IMR-90 (cell line): ENCODE measurements at regions not wholly inside any gene's neighbourhood (a gene's known extent, or its start where the extent isn't known, plus 50 kb on each side); places are given as distances from the start of the nearest gene placed in this dataset.

Experiments used
- ATAC-seq: fragments of 200-7000 bp; cut with Tn5 transposase; 2 replicates; pipeline ENCODE4 v1.9.1; 2020; ENCODE audit warnings: low read depth, mild to moderate bottlenecking, moderate library complexity
- BruUV-seq: library from RNA; stranded (reverse); fragments of 400-500 nt; replicated peaks from 2 replicates; lab custom pipeline; 2021; lab: Mats Ljungman, UMichigan
- CTCF ChIA-PET: fragments of 300-600 bp; formaldehyde crosslinking; extraction: SDS; loops from one replicate; lab custom pipeline; 2021; ENCODE audit warnings: antibody characterized with exemption; lab: Yijun Ruan, JAX
- POLR2A ChIA-PET: fragments of 300-600 bp; sonication (Branson Sonifier 250); formaldehyde crosslinking; loops from one replicate; lab custom pipeline; 2022; ENCODE audit warnings: antibody characterized with exemption; ENCODE audit not compliant: unreplicated experiment; lab: Charles Lee
- DNase-seq: peaks from one replicate; pipeline ENCODE4 v3.0.0; 2013
- H2AFZ ChIP-seq: replicated peaks from 2 replicates; pipeline ENCODE3; 2013; ENCODE audit warnings: low read length, mild to moderate bottlenecking; ENCODE audit not compliant: poor library complexity
- H2AK5ac ChIP-seq: 2 replicates; pipeline ENCODE4 v1.6.1; 2013; ENCODE audit warnings: low read depth, low read length, inconsistent platforms
- H2AK9ac ChIP-seq: replicated peaks from 2 replicates; pipeline ENCODE3; 2013; ENCODE audit warnings: mild to moderate bottlenecking, low read depth, low read length, moderate library complexity; ENCODE audit not compliant: poor library complexity
- H2BK120ac ChIP-seq: 2 replicates; pipeline ENCODE4 v1.6.1; 2013; ENCODE audit warnings: low read depth, low read length, inconsistent platforms
- H2BK15ac ChIP-seq: 3 replicates; pipeline ENCODE4 v1.6.1; 2013; ENCODE audit warnings: low read depth, low read length, inconsistent platforms
- H2BK20ac ChIP-seq: 2 replicates; pipeline ENCODE4 v1.6.1; 2013; ENCODE audit warnings: low read depth, mild to moderate bottlenecking, inconsistent platforms, low read length, moderate library complexity
- H2BK5ac ChIP-seq: 2 replicates; pipeline ENCODE4 v1.6.1; 2013; ENCODE audit warnings: mild to moderate bottlenecking, low read depth, low read length, inconsistent platforms; ENCODE audit not compliant: poor library complexity, severe bottlenecking
- H3K14ac ChIP-seq: replicated peaks from 2 replicates; pipeline ENCODE4 v1.6.1; 2013; ENCODE audit warnings: low read depth, low read length, inconsistent platforms
- H3K18ac ChIP-seq: 2 replicates; pipeline ENCODE4 v1.6.1; 2013; ENCODE audit warnings: low read depth, low read length, control low read depth
- H3K23ac ChIP-seq: 2 replicates; pipeline ENCODE4 v1.6.1; 2013; ENCODE audit warnings: low read depth, low read length, inconsistent platforms
- H3K27ac ChIP-seq: 2 replicates; pipeline ENCODE4 v1.5.1; 2013; ENCODE audit warnings: mild to moderate bottlenecking, control low read depth, low read length; ENCODE audit not compliant: insufficient read depth
- H3K27me3 ChIP-seq: 2 replicates; pipeline ENCODE4 v1.6.1; 2013; ENCODE audit warnings: low read length; ENCODE audit not compliant: control insufficient read depth, insufficient read depth
- H3K36me3 ChIP-seq: 2 replicates; pipeline ENCODE4 v1.6.1; 2013; ENCODE audit warnings: low read length, mixed read lengths; ENCODE audit not compliant: control insufficient read depth, insufficient read depth
- H3K4ac ChIP-seq: 2 replicates; pipeline ENCODE4 v1.6.1; 2013; ENCODE audit warnings: low read depth, low read length, inconsistent platforms
- H3K4me1 ChIP-seq: 2 replicates; pipeline ENCODE4 v1.6.1; 2013; ENCODE audit warnings: low read length, mixed read lengths; ENCODE audit not compliant: control insufficient read depth, insufficient read depth
- H3K4me2 ChIP-seq: 2 replicates; pipeline ENCODE4 v1.6.1; 2013; ENCODE audit warnings: low read depth, mild to moderate bottlenecking, control low read depth, low read length, moderate library complexity
- H3K4me3 ChIP-seq: 2 replicates; pipeline ENCODE4 v1.5.1; 2013; ENCODE audit warnings: low read depth, mild to moderate bottlenecking, control low read depth, low read length, moderate library complexity; ENCODE audit not compliant: insufficient read depth
- H3K56ac ChIP-seq: 2 replicates; pipeline ENCODE4 v1.6.1; 2013; ENCODE audit warnings: low read length, inconsistent platforms; ENCODE audit not compliant: insufficient read depth; ENCODE audit errors: extremely low read depth
- H3K79me1 ChIP-seq, 2 experiments: 2 replicates each; pipeline ENCODE4 v1.6.1; 2013; ENCODE audit warnings: low read length in 2 of 2, inconsistent platforms in 1 of 2, low read depth in 1 of 2
- H3K9ac ChIP-seq: 2 replicates; pipeline ENCODE4 v1.6.1; 2013; ENCODE audit warnings: low read depth, low read length, control low read depth
- H3K9me1 ChIP-seq: 2 replicates; pipeline ENCODE4 v1.6.1; 2013; ENCODE audit warnings: low read length, inconsistent platforms; ENCODE audit not compliant: insufficient read depth
- H3K9me3 ChIP-seq: 2 replicates; pipeline ENCODE4 v1.6.1; 2013; ENCODE audit warnings: low read length; ENCODE audit not compliant: control insufficient read depth, insufficient read depth
- H4K20me1 ChIP-seq: 2 replicates; pipeline ENCODE4 v1.6.1; 2013; ENCODE audit warnings: low read length, inconsistent platforms; ENCODE audit not compliant: insufficient read depth
- H4K5ac ChIP-seq: 2 replicates; pipeline ENCODE4 v1.6.1; 2013; ENCODE audit warnings: mild to moderate bottlenecking, low read depth, low read length, control low read depth
- H4K8ac ChIP-seq, 2 experiments: 2 replicates each; pipeline ENCODE4 v1.6.1; 2013; ENCODE audit warnings: low read depth in 2 of 2, low read length in 2 of 2, control low read depth in 1 of 2, inconsistent platforms in 1 of 2
- H4K91ac ChIP-seq: 2 replicates; pipeline ENCODE4 v1.6.1; 2013; ENCODE audit warnings: low read depth, low read length, inconsistent platforms; ENCODE audit not compliant: insufficient read depth
- CEBPB ChIP-seq: IDR thresholded peaks from 2 replicates; pipeline ENCODE4 v1.6.1; 2012; ENCODE audit warnings: low read depth, low read length, improper control_type of control experiment
- CHD1 ChIP-seq: IDR thresholded peaks from 2 replicates; pipeline ENCODE4 v1.6.1; 2012; ENCODE audit warnings: low read depth, low read length, improper control_type of control experiment
- MXI1 ChIP-seq: IDR thresholded peaks from 2 replicates; pipeline ENCODE4 v1.6.1; 2012; ENCODE audit warnings: low read depth, mild to moderate bottlenecking, low read length, moderate library complexity, borderline replicate concordance
- NFE2L2 ChIP-seq: fragments of 150-350 bp; IDR thresholded peaks from 2 replicates; pipeline ENCODE4 v1.6.1; 2016; ENCODE audit warnings: low read depth, mild to moderate bottlenecking, low read length
- POLR2A ChIP-seq: IDR thresholded peaks from 2 replicates; pipeline ENCODE4 v1.6.1; 2012; ENCODE audit warnings: mild to moderate bottlenecking, low read depth, low read length
- RAD21 ChIP-seq: IDR thresholded peaks from 2 replicates; pipeline ENCODE4 v1.6.1; 2012; ENCODE audit warnings: low read length, improper control_type of control experiment
- RCOR1 ChIP-seq: IDR thresholded peaks from 2 replicates; pipeline ENCODE4 v1.6.1; 2012; ENCODE audit warnings: mild to moderate bottlenecking, low read length, improper control_type of control experiment; ENCODE audit not compliant: insufficient replicate concordance
- RFX5 ChIP-seq: IDR thresholded peaks from 2 replicates; pipeline ENCODE4 v1.8.0; 2012; ENCODE audit warnings: low read depth, mild to moderate bottlenecking, low read length, moderate library complexity
- WGBS, 2 experiments: methylation state at CpG; one replicate each; pipeline versions ENCODE4 v1.1.5 to v1.1.7; 2013; ENCODE audit warnings: missing lambda C conversion rate in 2 of 2; ENCODE audit not compliant: insufficient read length in 1 of 2; ENCODE audit errors: extremely low coverage in 2 of 2; 5-methylcytosine and 5-hydroxymethylcytosine counted together
- dilution Hi-C: fragments of 300-500 bp; cut with HindIII; formaldehyde crosslinking; loops from one replicate; pipeline ENCODE4 v1.14.3; 2018; ENCODE audit warnings: low sequenced_read_pairs; ENCODE audit not compliant: unreplicated experiment
- in situ Hi-C: fragments of 300-500 bp; cut with MboI; formaldehyde crosslinking; loops from 3 replicates; pipeline ENCODE4 v1.14.3; 2019; ENCODE audit warnings: low sequenced_read_pairs, inconsistent platforms, mixed read lengths
- intact Hi-C: fragments of 100-400 bp; cut with micrococcal nuclease; formaldehyde crosslinking; loops from 2 replicates; pipeline ENCODE4 v1.10.0; 2022
- TF ChIP-seq, protein P1 (sequence below): fragments of 150-350 bp; IDR thresholded peaks from 2 replicates; pipeline ENCODE4 v1.6.1; 2016; ENCODE audit warnings: low read depth, mild to moderate bottlenecking, low read length, moderate library complexity, borderline replicate concordance
- TF ChIP-seq, protein P2 (sequence below): fragments of 150-350 bp; IDR thresholded peaks from 2 replicates; pipeline ENCODE4 v1.6.1; 2017; ENCODE audit warnings: mild to moderate bottlenecking, antibody characterized with exemption, low read length, low read depth

DNA sequence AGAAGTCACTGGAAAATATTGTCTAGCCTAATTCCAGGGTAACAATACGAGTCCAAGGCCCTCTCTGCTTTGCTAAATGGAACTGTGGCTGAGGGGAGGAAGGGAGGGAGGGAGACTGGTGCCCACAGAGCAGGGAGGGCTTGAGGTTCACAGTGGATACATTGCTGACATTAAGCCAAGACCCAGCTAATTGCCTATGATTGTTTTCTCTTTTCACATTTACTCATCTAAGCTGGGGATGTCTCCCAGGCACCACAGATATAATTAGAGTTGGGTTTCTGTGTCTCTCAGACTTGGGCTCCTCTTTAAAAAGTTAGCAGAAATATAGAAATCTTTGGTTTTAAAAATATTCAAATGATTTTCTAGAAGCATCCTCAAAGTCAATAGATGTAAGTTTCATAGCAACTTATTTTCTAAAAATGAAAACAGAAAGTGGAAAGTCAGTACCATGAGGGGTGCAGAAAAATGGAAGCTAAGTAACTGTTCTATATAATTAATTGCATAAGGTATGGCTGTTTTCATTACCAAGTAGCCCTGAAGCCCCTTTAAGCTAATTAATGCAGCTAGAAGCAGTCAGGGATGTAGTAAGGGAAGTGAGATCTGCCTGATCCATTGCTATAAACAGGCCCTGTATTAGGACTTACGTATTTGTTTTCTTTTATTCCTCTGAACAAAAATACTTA is 259.8 kb downstream of the NDUFS4 start:
- Histone ChIP-seq H4K8ac (no peak overlapping the region), H4K5ac (no peak overlapping the region), H2BK20ac (no peak overlapping the region), H3K9ac (no peak overlapping the region), H2AFZ (no peak overlapping the region), H3K14ac (no peak overlapping the region), H2BK5ac (no peak overlapping the region), H3K4me3 (no peak overlapping the region), H2AK5ac (no peak overlapping the region), H3K9me3 (no peaks in the 10 kb centered on the region), H3K9me1 (no peaks in the 10 kb centered on the region), H3K27ac (no peak overlapping the region), H3K79me1 (no peaks in the 10 kb centered on the region), H3K18ac (no peak overlapping the region), H3K4me2 (no peak overlapping the region), H3K4me1 (peaks cover 2% of the 10 kb centered on the region; the same call in 1 of the 2 replicates), H2BK120ac (no peak overlapping the region), H3K36me3 (no peaks in the 10 kb centered on the region), H3K27me3 (peaks cover 15% of the 10 kb centered on the region), H3K4ac (no peak overlapping the region), H3K56ac (no peak overlapping the region), H4K91ac (no peak overlapping the region), H2AK9ac (no peak overlapping the region), H4K20me1 (no peaks in the 10 kb centered on the region), H2BK15ac (no peak overlapping the region), H3K23ac (no peak overlapping the region)
- POLR2A ChIA-PET, result no interaction called here
- intact Hi-C loops, result no loop called here
- WGBS, 2 experiments, result no CpG with 5 or more reads among the region's 2 CpGs
- ATAC-seq (no peak), DNase-seq (no peak)
- in situ Hi-C loops, result no loop called here
- no TSS peak for BruUV-seq
- CTCF ChIA-PET, result interaction anchor here (0.7 kb wide), 1 partner anchor 41 kb away, joined by 3 read pairs; no protein-coding TSS in a partner anchor
- dilution Hi-C loops, result no loop called here
- no peak for TF ChIP-seq CEBPB
- no peak for TF ChIP-seq RCOR1
- TF ChIP-seq POLR2A, result no peak
- TF ChIP-seq NFE2L2, result no peak
- no peak for TF ChIP-seq CHD1
- TF ChIP-seq RAD21, result no peak
- no peak for TF ChIP-seq MXI1
- TF ChIP-seq, protein P1, sequence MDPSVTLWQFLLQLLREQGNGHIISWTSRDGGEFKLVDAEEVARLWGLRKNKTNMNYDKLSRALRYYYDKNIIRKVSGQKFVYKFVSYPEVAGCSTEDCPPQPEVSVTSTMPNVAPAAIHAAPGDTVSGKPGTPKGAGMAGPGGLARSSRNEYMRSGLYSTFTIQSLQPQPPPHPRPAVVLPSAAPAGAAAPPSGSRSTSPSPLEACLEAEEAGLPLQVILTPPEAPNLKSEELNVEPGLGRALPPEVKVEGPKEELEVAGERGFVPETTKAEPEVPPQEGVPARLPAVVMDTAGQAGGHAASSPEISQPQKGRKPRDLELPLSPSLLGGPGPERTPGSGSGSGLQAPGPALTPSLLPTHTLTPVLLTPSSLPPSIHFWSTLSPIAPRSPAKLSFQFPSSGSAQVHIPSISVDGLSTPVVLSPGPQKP, result no peak
- TF ChIP-seq, protein P2, sequence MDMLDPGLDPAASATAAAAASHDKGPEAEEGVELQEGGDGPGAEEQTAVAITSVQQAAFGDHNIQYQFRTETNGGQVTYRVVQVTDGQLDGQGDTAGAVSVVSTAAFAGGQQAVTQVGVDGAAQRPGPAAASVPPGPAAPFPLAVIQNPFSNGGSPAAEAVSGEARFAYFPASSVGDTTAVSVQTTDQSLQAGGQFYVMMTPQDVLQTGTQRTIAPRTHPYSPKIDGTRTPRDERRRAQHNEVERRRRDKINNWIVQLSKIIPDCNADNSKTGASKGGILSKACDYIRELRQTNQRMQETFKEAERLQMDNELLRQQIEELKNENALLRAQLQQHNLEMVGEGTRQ, result no peak
- no peak for TF ChIP-seq RFX5
